ENCODE measurements at regions not wholly inside any gene's neighbourhood (a gene's known extent, or its start where the extent isn't known, plus 50 kb on each side); places are given as distances from the start of the nearest gene placed in this dataset.

DNA sequence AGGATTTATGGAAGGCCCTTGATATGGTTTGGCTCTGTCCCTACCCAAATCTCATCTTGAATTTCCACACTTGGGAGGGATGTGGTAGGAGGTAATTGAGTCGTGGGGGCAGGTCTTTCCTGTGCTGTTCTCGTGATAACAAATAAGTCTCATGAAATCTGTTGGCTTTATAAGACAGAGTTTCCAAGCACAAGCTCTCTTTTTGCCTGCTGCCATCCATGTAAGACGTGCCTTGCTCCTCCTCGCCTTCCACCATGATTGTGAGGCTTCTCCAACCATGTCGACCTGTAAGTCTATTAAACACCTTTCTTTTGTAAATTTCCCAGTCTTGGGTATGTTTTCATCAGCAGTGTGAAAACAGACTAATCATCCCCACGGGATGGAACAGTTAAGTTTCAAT, 557.2 kb upstream of the ISX start:
- no peak for DNase-seq
- intact Hi-C loops (cut with micrococcal nuclease), result no loop called here

DNA sequence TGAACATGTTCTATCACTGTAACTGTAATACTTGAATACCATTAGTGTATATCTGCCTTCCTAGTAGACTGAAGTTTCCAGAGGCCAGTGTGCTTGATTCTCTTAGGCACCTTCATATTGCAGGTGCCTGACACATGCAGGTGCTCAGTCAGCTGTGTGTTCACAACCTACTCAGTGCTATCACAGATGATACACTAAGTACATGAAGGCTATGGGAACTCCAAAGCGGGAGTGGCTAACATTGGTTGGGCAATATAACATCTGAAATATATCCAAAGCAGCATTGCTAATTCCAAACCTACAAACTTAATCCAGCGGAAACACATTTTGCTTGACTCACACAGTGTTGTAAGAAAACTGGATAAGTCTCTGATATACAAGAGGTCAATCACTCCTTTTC, 539.3 kb upstream of the ISX start:
- intact Hi-C loops (cut with micrococcal nuclease), result no loop called here
- POLR2A ChIA-PET, result no interaction called here
- peaks cover 1% of the 10 kb centered on the region for H3K9me3 Mint-ChIP-seq

More for the DNA sequence above, 557.2 kb upstream of the ISX start:
- peaks cover 2% of the 10 kb centered on the region for H3K9me3 Mint-ChIP-seq
- ChIA-PET POLR2A (no interaction called here), CTCF (no interaction called here)
- H3K4me3 Mint-ChIP-seq, result no peak overlapping the region
- no peaks in the 10 kb centered on the region for H3K36me3 Mint-ChIP-seq
- no peaks in the 10 kb centered on the region for H3K4me1 Mint-ChIP-seq (ENCODE audit: low read depth)
- H3K27ac Mint-ChIP-seq, result no peak overlapping the region
- H3K27me3 Mint-ChIP-seq, result no peaks in the 10 kb centered on the region

DNA sequence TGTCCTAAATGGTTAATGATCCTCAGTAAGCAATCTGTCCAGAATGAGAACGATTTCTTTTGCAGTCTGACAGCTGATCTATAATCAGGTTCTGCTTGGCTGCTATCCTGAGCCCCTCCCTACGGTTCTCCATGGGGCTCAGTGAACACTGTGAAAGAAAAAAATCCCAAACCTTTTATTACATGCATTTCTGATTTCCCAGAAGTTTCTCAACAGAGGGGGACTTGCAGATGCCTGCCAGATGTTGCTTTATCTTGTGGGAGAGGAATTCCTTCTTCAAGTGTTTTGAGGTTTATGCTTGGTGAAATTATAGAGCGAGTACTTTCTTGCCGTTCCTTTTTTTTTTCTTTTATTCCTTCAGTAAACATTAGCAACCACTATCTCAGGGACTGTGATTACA, 531.9 kb upstream of the ISX start:
- intact Hi-C loops (cut with micrococcal nuclease), result no loop called here

More for the DNA sequence above, 539.3 kb upstream of the ISX start:
- H3K4me1 Mint-ChIP-seq (ENCODE audit: low read depth), result no peaks in the 10 kb centered on the region
- no peaks in the 10 kb centered on the region for H3K36me3 Mint-ChIP-seq
- CTCF ChIA-PET, result no interaction called here
- no peaks in the 10 kb centered on the region for H3K27me3 Mint-ChIP-seq
- H3K4me3 Mint-ChIP-seq, result no peak overlapping the region
- DNase-seq, result no peak
- H3K27ac Mint-ChIP-seq, result no peak overlapping the region

DNA sequence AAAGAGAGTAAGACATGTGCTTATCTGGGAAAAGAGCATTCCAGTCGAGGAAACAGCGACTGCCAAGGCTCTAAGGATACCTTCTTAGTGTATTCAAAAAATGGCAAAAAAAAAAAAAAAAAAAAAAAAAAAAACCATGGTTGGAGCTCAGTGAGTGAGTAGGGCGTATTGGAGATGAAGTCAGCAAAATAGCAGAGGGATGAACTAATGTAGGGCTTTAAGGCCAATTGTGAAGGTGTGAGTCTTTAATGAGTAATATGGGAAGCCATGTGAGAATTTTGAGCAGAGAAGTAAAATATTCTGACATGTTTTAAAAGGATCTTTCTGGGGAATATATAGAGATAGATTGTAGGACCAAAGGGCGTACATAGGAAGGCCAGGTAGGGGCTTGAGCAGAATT, 498.6 kb upstream of the ISX start:
- Mint-ChIP-seq H3K27ac (no peak overlapping the region), H3K4me1 (ENCODE audit: low read depth) (no peaks in the 10 kb centered on the region), H3K36me3 (no peaks in the 10 kb centered on the region), H3K4me3 (no peak overlapping the region), H3K27me3 (no peaks in the 10 kb centered on the region), H3K9me3 (peaks cover 6% of the 10 kb centered on the region)
- intact Hi-C loops (cut with micrococcal nuclease), result no loop called here
- ChIA-PET POLR2A (no interaction called here), CTCF (no interaction called here)
- DNase-seq, result no peak

More for the DNA sequence above, 531.9 kb upstream of the ISX start:
- H3K4me1 Mint-ChIP-seq (ENCODE audit: low read depth), result no peaks in the 10 kb centered on the region
- ChIA-PET POLR2A (no interaction called here), CTCF (no interaction called here)
- no peak for DNase-seq
- H3K27me3 Mint-ChIP-seq, result no peaks in the 10 kb centered on the region
- H3K27ac Mint-ChIP-seq, result no peak overlapping the region
- no peak overlapping the region for H3K4me3 Mint-ChIP-seq
- no peaks in the 10 kb centered on the region for H3K36me3 Mint-ChIP-seq
- H3K9me3 Mint-ChIP-seq, result peaks cover 7% of the 10 kb centered on the region

DNA sequence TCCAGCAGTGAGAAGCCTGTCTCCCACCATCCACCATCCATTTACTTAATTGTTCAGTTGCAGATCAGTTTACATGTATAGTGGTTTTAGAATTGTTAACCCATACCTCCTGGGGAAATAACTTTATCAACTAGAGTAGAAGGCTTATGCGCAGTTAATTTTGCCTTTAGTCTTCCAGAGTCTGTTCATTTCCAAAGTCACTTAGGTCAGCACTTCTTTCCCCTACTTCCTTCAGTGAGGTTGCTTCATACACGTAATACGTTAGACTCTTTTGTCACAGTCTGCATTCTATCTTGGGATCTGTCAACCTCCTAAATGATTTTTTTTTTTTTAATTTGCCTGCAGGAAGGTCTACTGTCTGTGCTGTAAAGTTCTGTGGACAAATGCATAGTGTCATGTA, 495.6 kb upstream of the ISX start:
- no peaks in the 10 kb centered on the region for H3K4me1 Mint-ChIP-seq (ENCODE audit: low read depth)
- ChIA-PET POLR2A (no interaction called here), CTCF (no interaction called here)
- intact Hi-C loops (cut with micrococcal nuclease), result no loop called here
- H3K36me3 Mint-ChIP-seq, result no peaks in the 10 kb centered on the region
- no peaks in the 10 kb centered on the region for H3K27me3 Mint-ChIP-seq
- no peaks in the 10 kb centered on the region for H3K9me3 Mint-ChIP-seq
- H3K4me3 Mint-ChIP-seq, result no peak overlapping the region
- H3K27ac Mint-ChIP-seq, result no peak overlapping the region
- DNase-seq, result no peak

DNA sequence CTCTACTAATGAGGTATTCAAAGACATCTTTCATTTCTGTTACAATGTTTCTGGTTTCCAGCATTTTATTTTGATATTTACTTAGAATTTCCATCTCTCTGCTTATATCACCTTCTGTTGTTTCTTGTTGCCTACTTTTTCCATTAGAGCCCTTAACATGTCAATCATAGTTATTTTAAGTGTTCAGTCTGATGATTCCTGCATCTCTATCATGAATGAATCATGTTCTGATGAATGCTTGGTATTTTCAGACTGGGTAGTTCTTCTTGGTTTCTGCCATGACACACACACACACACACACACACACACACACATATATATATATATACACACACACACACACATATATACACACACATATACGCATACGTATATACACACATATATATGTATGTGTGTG, 486.4 kb upstream of the ISX start:
- Mint-ChIP-seq H3K36me3 (no peaks in the 10 kb centered on the region), H3K9me3 (no peaks in the 10 kb centered on the region), H3K4me1 (ENCODE audit: low read depth) (no peaks in the 10 kb centered on the region), H3K27me3 (no peaks in the 10 kb centered on the region), H3K27ac (no peak overlapping the region), H3K4me3 (no peak overlapping the region)
- ChIA-PET CTCF (no interaction called here), POLR2A (no interaction called here)
- no peak for DNase-seq
- intact Hi-C loops (cut with micrococcal nuclease), result no loop called here

DNA sequence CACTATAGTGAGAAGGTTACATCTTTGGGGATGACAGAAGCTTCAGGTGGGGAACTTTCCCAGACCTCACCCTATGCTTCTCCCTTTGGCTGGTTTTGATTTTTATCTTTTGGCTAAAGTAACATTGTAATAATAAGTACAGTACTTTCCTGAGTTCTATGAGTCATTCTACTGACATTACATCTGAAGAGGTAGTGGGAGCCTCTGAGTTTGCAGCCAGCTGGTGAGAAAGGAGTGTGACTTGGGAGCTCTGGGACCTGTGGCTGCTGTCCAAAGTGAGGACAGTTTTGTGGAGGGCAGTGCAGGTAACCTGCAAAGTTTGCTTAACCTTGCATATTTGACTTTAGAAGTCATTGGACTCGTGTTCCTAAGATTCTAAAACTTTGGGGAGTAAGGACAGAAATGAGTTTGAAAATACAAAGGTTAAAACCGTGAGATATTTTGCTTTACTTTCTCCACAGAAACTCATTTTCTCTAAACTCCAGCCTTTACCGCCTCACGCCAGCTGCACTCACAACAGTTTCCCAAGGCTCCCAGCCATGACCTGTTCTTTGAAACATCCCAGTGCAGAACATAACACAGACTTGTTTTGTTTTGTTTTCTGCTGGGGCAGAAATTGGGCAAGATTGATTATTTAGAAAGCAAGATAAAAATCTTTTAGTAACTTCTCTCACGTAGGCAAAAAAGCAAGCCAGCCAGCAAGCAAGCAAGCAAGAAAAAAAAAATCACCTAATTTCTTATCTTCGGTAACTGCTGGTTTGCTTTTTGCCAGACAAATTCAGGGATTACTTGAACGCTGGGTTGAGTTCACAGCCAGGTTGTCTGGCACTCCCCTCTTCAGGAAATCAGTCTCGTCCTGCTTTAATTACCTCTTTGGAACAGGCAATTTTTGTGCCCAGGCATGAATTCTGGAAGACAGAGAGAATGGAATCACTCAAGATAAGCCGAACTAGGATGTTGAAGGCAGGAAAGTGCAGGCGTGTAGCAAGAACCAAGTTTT, 478.3 kb upstream of the ISX start:
- no peak for DNase-seq
- ChIA-PET POLR2A (no interaction called here), CTCF (no interaction called here)
- no peaks in the 10 kb centered on the region for H3K9me3 Mint-ChIP-seq
- intact Hi-C loops (cut with micrococcal nuclease), result no loop called here
- no peak overlapping the region for H3K27ac Mint-ChIP-seq
- H3K36me3 Mint-ChIP-seq, result no peaks in the 10 kb centered on the region
- no peaks in the 10 kb centered on the region for H3K4me1 Mint-ChIP-seq (ENCODE audit: low read depth)
- H3K4me3 Mint-ChIP-seq, result no peak overlapping the region
- no peaks in the 10 kb centered on the region for H3K27me3 Mint-ChIP-seq

DNA sequence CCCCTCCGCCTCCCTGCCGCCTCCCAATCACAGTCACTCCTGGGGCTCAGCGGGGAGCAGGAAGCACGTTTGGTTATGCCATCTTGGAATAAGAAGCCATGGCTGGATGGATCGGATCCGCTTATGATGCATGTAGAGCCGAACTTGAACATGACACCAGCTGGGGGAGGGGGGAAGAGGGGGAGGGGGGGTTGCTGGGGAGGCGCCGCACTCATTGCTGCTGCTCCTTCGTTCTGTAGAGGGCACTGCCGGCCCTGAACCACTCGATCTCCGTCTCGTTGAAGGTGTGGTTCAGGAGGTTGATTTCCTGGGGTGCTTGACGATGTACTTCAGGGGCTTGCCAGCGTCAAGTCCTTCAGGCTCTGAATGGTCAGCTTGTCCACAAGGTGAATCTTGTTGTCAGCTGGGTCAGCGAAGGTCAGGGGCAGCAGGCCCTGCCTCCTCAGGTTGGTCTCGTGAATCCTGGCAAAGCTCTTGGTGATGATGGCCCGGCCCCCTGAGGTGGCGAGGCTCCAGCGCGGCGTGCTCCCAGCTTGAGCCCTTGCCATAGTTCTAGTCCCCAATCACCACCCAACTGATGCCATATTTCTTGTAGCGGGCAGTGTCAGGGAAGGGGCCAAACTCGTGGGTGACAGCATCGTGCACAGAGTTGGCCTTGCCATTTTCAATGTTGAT, 476.9 kb upstream of the ISX start:
- intact Hi-C loops (cut with micrococcal nuclease), result no loop called here
- DNase-seq, result no peak
- Mint-ChIP-seq H3K4me3 (no peak overlapping the region), H3K27me3 (no peaks in the 10 kb centered on the region), H3K4me1 (ENCODE audit: low read depth) (no peaks in the 10 kb centered on the region), H3K27ac (no peak overlapping the region), H3K36me3 (no peaks in the 10 kb centered on the region), H3K9me3 (no peaks in the 10 kb centered on the region)
- ChIA-PET CTCF (no interaction called here), POLR2A (no interaction called here)

DNA sequence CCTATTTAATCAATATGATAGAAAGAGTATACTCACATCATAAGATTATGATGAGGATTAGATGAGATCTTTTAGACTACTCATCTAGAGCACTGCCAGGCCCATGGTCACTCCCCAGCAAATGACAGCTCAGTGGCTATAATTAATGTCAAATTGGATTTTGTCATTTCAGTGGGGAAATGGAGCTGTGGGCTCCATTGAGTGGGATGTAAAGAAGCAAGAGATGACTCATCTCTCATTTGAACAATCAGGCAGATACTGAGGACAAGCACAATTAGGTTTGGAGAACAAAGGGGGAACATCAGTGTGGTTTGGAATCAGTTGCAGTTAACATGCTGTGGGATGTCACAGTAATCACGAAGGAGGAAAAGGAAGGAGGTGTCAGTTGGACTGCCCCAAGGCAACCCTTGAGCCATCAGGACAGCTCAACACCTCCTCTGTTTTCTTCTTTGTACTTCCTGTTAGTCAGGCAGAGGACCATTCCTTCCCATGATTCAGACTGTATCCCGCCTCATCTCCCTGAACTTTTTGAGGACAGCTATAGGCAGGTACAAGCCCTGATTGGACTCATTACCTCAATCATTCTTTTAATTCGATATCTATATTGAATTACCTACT, 473.7 kb upstream of the ISX start:
- no peaks in the 10 kb centered on the region for H3K36me3 Mint-ChIP-seq
- no peaks in the 10 kb centered on the region for H3K27me3 Mint-ChIP-seq
- no peak overlapping the region for H3K27ac Mint-ChIP-seq
- peaks cover 6% of the 10 kb centered on the region for H3K9me3 Mint-ChIP-seq
- ChIA-PET POLR2A (no interaction called here), CTCF (no interaction called here)
- no peak overlapping the region for H3K4me3 Mint-ChIP-seq
- intact Hi-C loops (cut with micrococcal nuclease), result no loop called here
- no peaks in the 10 kb centered on the region for H3K4me1 Mint-ChIP-seq (ENCODE audit: low read depth)
- DNase-seq, result no peak

DNA sequence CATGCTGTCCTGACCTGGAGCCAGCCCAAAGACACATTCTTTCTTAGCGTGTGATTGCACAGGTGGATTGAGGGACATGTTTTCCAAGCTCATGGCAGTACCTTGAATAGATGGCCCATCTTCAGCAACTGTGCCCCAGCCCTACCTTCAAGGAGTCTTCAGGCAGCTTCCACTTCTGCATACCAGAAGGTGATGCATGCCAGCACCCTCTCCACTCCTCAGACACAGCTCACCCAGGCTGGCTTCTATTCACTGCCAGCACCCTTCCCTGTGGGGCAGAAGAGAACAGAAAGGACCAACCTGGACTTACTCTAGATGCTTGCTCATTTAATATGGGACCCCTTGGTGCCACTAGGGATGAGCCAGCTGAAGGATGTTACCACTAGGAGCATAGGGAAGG, 466.4 kb upstream of the ISX start:
- Mint-ChIP-seq H3K27me3 (no peaks in the 10 kb centered on the region), H3K27ac (no peak overlapping the region), H3K4me1 (ENCODE audit: low read depth) (no peaks in the 10 kb centered on the region), H3K9me3 (peaks cover 6% of the 10 kb centered on the region), H3K36me3 (no peaks in the 10 kb centered on the region), H3K4me3 (no peak overlapping the region)
- intact Hi-C loops (cut with micrococcal nuclease), result no loop called here
- DNase-seq, result no peak
- ChIA-PET POLR2A (no interaction called here), CTCF (no interaction called here)

DNA sequence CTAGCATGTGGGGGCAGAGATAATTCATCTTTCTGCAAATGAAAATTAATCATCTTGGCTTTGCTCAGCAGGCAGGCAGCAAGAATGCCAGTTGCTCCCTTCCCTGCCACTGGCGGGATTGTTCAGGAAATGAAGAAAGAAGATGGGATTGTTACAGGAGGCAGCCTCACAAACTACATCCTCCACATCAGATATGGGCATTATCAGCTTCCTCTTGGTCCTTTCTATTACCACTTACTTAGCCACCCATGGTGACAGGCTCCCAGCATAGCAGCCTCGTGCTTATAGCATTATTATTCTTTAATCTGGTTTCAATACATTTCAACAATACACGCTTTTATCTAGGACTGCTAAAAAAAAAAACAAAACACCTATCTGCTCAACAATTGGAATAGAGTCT, 461.6 kb upstream of the ISX start:
- intact Hi-C loops (cut with micrococcal nuclease), result no loop called here
- POLR2A ChIA-PET, result no interaction called here
- no peaks in the 10 kb centered on the region for H3K4me1 Mint-ChIP-seq (ENCODE audit: low read depth)
- H3K27ac Mint-ChIP-seq, result no peak overlapping the region
- CTCF ChIA-PET, result no interaction called here
- H3K27me3 Mint-ChIP-seq, result no peaks in the 10 kb centered on the region
- no peaks in the 10 kb centered on the region for H3K9me3 Mint-ChIP-seq
- DNase-seq, result no peak
- H3K36me3 Mint-ChIP-seq, result no peaks in the 10 kb centered on the region
- H3K4me3 Mint-ChIP-seq, result no peak overlapping the region

DNA sequence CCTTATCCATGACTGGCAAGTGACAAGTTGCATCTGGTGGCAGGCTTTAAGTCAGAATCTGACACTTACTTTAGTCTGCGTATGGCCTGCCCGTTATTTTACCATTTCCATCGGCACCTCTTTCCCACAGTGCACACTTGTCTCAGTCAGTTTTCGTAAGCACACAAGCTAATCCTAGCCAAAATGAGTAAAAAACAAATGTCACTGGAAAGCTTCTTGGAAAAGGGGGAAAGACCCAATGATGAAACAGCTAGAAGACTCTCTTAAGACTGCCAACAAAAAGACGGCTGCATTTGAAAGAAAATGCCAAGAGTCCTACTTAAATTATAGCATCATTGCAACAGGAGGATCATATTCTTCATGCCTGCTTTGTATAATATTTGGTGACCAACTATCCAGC, 457.9 kb upstream of the ISX start:
- POLR2A ChIA-PET, result no interaction called here
- intact Hi-C loops (cut with micrococcal nuclease), result no loop called here
- CTCF ChIA-PET, result no interaction called here
- H3K4me3 Mint-ChIP-seq, result no peak overlapping the region
- H3K27me3 Mint-ChIP-seq, result no peaks in the 10 kb centered on the region
- H3K36me3 Mint-ChIP-seq, result no peaks in the 10 kb centered on the region
- peaks cover 6% of the 10 kb centered on the region for H3K9me3 Mint-ChIP-seq
- no peaks in the 10 kb centered on the region for H3K4me1 Mint-ChIP-seq (ENCODE audit: low read depth)
- no peak overlapping the region for H3K27ac Mint-ChIP-seq
- DNase-seq, result no peak
